Hepatocyte (in vitro differentiated cells): ENCODE measurements at regions not wholly inside any gene's neighbourhood (a gene's known extent, or its start where the extent isn't known, plus 50 kb on each side); places are given as distances from the start of the nearest gene placed in this dataset.

ENCODE experiments used
- DNase-seq: peaks from one replicate; pipeline ENCODE4 v3.0.0-alpha.2; 2016; ENCODE audit warnings: low spot score
- H2AFZ ChIP-seq: fragments of 200-600 bp; sonication (generic); 2 replicates; pipeline ENCODE4 v1.6.0; 2016; ENCODE audit warnings: antibody characterized with exemption, mild to moderate bottlenecking
- H3K27ac ChIP-seq: fragments of 200-600 bp; sonication (generic); 2 replicates; pipeline ENCODE4 v1.5.1; 2016; ENCODE audit warnings: mild to moderate bottlenecking
- H3K27me3 ChIP-seq: fragments of 200-600 bp; sonication (generic); 2 replicates; pipeline ENCODE4 v1.6.1; 2016
- H3K36me3 ChIP-seq: fragments of 200-600 bp; sonication (generic); replicated peaks from 2 replicates; pipeline ENCODE4 v1.5.1; 2016; ENCODE audit warnings: low read depth; ENCODE audit not compliant: insufficient read depth
- H3K4me1 ChIP-seq: fragments of 200-600 bp; sonication (generic); 2 replicates; pipeline ENCODE4 v1.5.1; 2016; ENCODE audit warnings: mild to moderate bottlenecking, moderate library complexity; ENCODE audit not compliant: insufficient read depth
- H3K4me2 ChIP-seq: fragments of 200-600 bp; sonication (generic); 2 replicates; pipeline ENCODE4 v1.6.0; 2016
- H3K4me3 ChIP-seq: fragments of 200-600 bp; sonication (generic); 2 replicates; pipeline ENCODE4 v1.5.1; 2016; ENCODE audit warnings: mild to moderate bottlenecking
- H3K79me2 ChIP-seq: fragments of 200-600 bp; sonication (generic); 2 replicates; pipeline ENCODE4 v1.6.0; 2017; ENCODE audit warnings: mild to moderate bottlenecking
- H3K9me2 ChIP-seq: fragments of 200-600 bp; sonication (generic); replicated peaks from 2 replicates; pipeline ENCODE4 v1.6.0; 2017; ENCODE audit warnings: mild to moderate bottlenecking; ENCODE audit not compliant: insufficient read depth
- H3K9me3 ChIP-seq: fragments of 200-600 bp; sonication (generic); 2 replicates; pipeline ENCODE4 v1.5.1; 2016; ENCODE audit warnings: low read depth, mild to moderate bottlenecking
- H4K20me1 ChIP-seq: fragments of 200-600 bp; sonication (generic); 2 replicates; pipeline ENCODE4 v1.6.0; 2016; ENCODE audit warnings: mild to moderate bottlenecking; ENCODE audit not compliant: insufficient read depth, poor library complexity, severe bottlenecking
- EZH2 ChIP-seq: fragments of 200-600 bp; sonication (generic); IDR thresholded peaks from 2 replicates; pipeline ENCODE4 v1.6.1; 2016; ENCODE audit warnings: antibody characterized with exemption, mild to moderate bottlenecking, borderline replicate concordance
- EZH2phosphoT487 ChIP-seq: fragments of 200-600 bp; sonication (generic); IDR thresholded peaks from one replicate; pipeline ENCODE4 v1.6.1; 2018; ENCODE audit warnings: antibody characterized with exemption, mild to moderate bottlenecking, low read depth, moderate library complexity; ENCODE audit not compliant: unreplicated experiment, severe bottlenecking
- WGBS: methylation state at CpG from one replicate; pipeline ENCODE4 v1.1.6; 2016; ENCODE audit warnings: low lambda C conversion rate; ENCODE audit errors: missing lambda C conversion rate; 5-methylcytosine and 5-hydroxymethylcytosine counted together
- TF ChIP-seq, protein P1 (sequence below): fragments of 200-600 bp; sonication (generic); IDR thresholded peaks from 2 replicates; pipeline ENCODE4 v1.5.1; 2016; ENCODE audit warnings: antibody characterized with exemption, mild to moderate bottlenecking; ENCODE audit not compliant: poor library complexity

DNA sequence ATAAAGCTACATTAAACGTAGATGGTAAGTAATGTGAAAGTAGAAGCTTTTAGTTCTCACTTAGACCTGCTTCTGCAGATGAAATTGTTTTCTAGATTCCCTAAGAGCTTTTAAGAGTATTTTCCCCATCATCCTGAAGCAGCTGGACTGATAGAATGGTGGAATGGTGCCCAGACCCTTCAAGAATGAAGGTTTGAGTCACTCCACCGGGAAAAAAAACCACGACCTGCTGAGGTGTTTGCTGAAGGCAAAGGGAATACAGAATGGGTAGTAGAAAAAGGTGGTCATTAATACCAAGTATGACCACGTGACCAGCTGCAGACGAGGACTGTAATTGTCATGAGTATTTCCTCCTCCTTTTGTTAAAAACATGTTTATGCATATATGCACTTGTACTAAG is 79.2 kb upstream of the PTPRZ1 start:
- no peak overlapping the region for H3K27ac ChIP-seq
- H3K36me3 ChIP-seq = no peaks in the 10 kb centered on the region
- no peak overlapping the region for H3K4me2 ChIP-seq
- no peak for DNase-seq
- no peaks in the 10 kb centered on the region for H3K79me2 ChIP-seq
- no peak overlapping the region for H3K4me3 ChIP-seq
- H3K4me1 ChIP-seq = no peaks in the 10 kb centered on the region
- H3K27me3 ChIP-seq = peaks cover 3% of the 10 kb centered on the region
- H4K20me1 ChIP-seq = no peaks in the 10 kb centered on the region
- WGBS = 88% methylated on average over 5 of the region's 5 CpGs
- H3K9me3 ChIP-seq = no peaks in the 10 kb centered on the region
- no peak overlapping the region for H2AFZ ChIP-seq
- no peaks in the 10 kb centered on the region for H3K9me2 ChIP-seq
- TF ChIP-seq EZH2 = no peak
- TF ChIP-seq EZH2phosphoT487 = no peak
- TF ChIP-seq, protein P1, sequence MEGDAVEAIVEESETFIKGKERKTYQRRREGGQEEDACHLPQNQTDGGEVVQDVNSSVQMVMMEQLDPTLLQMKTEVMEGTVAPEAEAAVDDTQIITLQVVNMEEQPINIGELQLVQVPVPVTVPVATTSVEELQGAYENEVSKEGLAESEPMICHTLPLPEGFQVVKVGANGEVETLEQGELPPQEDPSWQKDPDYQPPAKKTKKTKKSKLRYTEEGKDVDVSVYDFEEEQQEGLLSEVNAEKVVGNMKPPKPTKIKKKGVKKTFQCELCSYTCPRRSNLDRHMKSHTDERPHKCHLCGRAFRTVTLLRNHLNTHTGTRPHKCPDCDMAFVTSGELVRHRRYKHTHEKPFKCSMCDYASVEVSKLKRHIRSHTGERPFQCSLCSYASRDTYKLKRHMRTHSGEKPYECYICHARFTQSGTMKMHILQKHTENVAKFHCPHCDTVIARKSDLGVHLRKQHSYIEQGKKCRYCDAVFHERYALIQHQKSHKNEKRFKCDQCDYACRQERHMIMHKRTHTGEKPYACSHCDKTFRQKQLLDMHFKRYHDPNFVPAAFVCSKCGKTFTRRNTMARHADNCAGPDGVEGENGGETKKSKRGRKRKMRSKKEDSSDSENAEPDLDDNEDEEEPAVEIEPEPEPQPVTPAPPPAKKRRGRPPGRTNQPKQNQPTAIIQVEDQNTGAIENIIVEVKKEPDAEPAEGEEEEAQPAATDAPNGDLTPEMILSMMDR = no peak

DNA sequence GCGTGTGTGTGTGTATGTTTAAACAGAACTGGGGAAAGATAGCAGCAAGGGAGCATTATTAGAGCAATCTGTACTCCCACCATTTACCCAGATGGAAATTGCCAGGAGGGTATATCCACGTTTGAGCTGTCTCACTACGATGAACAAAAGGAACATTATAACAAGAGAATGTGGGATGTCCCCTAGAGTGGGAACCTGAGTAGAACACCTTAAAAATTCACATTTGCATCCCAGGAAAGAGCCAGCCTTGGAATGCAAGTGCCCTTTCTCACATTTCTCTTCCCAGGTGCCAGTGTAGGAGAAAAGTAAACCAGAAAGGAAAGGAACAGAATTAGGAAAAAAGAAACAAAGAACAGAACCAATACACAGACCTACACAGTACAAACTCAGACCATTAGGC is 95.3 kb upstream of the PTPRZ1 start:
- Histone ChIP-seq H3K27me3 (no peaks in the 10 kb centered on the region), H3K4me2 (no peak overlapping the region), H3K36me3 (no peaks in the 10 kb centered on the region), H3K79me2 (no peaks in the 10 kb centered on the region), H3K9me2 (no peaks in the 10 kb centered on the region), H4K20me1 (no peaks in the 10 kb centered on the region), H2AFZ (no peak overlapping the region), H3K4me1 (no peaks in the 10 kb centered on the region), H3K27ac (no peak overlapping the region), H3K4me3 (no peak overlapping the region), H3K9me3 (no peaks in the 10 kb centered on the region)
- no peak for TF ChIP-seq EZH2phosphoT487
- no peak for TF ChIP-seq EZH2
- TF ChIP-seq, protein P1 = no peak
- WGBS = 62% methylated on average over 3 of the region's 3 CpGs
- DNase-seq = no peak

DNA sequence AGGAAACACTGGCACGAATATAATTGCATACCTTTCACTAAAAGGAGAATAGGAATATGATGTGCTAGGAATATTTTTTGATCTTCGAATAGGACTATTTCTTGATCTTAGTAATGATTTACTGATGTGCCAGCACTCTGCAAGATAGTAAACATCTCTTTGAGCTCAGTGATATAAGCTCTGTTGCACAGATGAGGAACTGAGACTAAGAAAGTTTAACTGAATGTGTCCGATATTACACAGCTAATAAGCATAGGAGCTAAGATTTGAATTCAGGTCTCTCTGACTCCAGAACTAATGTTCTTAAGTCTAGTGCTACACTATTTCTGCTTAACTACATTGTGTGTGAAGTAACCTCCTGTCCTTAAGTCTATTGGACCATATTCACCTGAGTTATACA is 98.4 kb upstream of the PTPRZ1 start:
- Histone ChIP-seq H3K4me3 (no peak overlapping the region), H3K27ac (no peak overlapping the region), H3K36me3 (no peaks in the 10 kb centered on the region), H3K79me2 (no peaks in the 10 kb centered on the region), H3K4me1 (no peaks in the 10 kb centered on the region), H3K9me2 (no peaks in the 10 kb centered on the region), H3K27me3 (no peaks in the 10 kb centered on the region), H4K20me1 (no peaks in the 10 kb centered on the region), H3K4me2 (no peak overlapping the region), H3K9me3 (no peaks in the 10 kb centered on the region), H2AFZ (no peak overlapping the region)
- WGBS = 89% methylated on average over 3 of the region's 3 CpGs
- no peak for DNase-seq
- TF ChIP-seq EZH2phosphoT487 = no peak
- TF ChIP-seq EZH2 = no peak
- TF ChIP-seq, protein P1 = no peak

DNA sequence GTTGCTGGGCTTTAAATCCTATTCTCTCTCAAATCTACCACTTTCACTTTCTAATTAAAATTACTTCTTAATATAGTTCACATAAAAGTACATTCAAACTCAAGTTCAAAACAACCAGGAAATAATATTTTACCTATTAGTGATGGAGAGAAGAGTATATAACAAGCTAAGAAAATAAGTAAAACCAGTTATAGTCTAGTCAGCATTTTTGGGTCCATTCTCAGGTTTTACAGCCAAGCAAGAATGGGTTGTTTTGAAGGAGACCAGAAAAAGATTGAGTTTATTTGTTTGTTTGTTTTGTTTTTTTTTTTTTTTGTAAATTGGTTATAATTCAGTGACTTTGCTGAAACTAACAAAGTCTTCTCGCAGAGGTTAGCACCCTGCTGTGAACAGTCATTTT is 106.3 kb upstream of the PTPRZ1 start:
- Histone ChIP-seq H3K27me3 (no peaks in the 10 kb centered on the region), H2AFZ (no peak overlapping the region), H3K4me3 (no peak overlapping the region), H3K9me2 (no peaks in the 10 kb centered on the region), H3K36me3 (no peaks in the 10 kb centered on the region), H3K4me2 (no peak overlapping the region), H3K4me1 (no peaks in the 10 kb centered on the region), H3K27ac (no peak overlapping the region), H3K79me2 (no peaks in the 10 kb centered on the region), H3K9me3 (no peaks in the 10 kb centered on the region), H4K20me1 (no peaks in the 10 kb centered on the region)
- TF ChIP-seq, protein P1 = no peak
- DNase-seq = no peak
- WGBS = 87% methylated on average over 1 of the region's 1 CpG
